ENCODE measurements at regions not wholly inside any gene's neighbourhood (a gene's known extent, or its start where the extent isn't known, plus 50 kb on each side); places are given as distances from the start of the nearest gene placed in this dataset.

GRCh38 chr6:150759483-150759882 lies 106.0 kb upstream of the MTHFD1L start:
- Histone ChIP-seq H3K4me3 (no peak overlapping the region), H3K36me3 (replicated peaks; ENCODE audit: insufficient read depth, low read depth) (no peaks in the 10 kb centered on the region), H3K9me3 (ENCODE audit: low read depth) (no peaks in the 10 kb centered on the region), H3K27ac (no peak overlapping the region), H3K79me2 (peaks cover 5% of the 10 kb centered on the region), H2AFZ (no peak overlapping the region), H4K20me1 (ENCODE audit: insufficient read depth, poor library complexity, severe bottlenecking) (no peaks in the 10 kb centered on the region), H3K4me2 (no peak overlapping the region), H3K4me1 (ENCODE audit: insufficient read depth) (no peaks in the 10 kb centered on the region), H3K27me3 (no peaks in the 10 kb centered on the region), H3K9me2 (replicated peaks; ENCODE audit: insufficient read depth) (no peaks in the 10 kb centered on the region)
- DNase-seq (ENCODE audit: low spot score), result no peak
- 86% methylated on average over 4 of the region's 4 CpGs for WGBS (ENCODE audit: low lambda C conversion rate, missing lambda C conversion rate)
- TF ChIP-seq EZH2phosphoT487 (IDR thresholded peaks at IDR 0.05; ENCODE audit: low read depth, severe bottlenecking, unreplicated experiment) (no peak), CTCF (IDR thresholded peaks at IDR 0.05; ENCODE audit: poor library complexity) (no peak), EZH2 (IDR thresholded peaks at IDR 0.05; ENCODE audit: borderline replicate concordance) (no peak)

GRCh38 chr6:150761771-150762170 lies 103.7 kb upstream of the MTHFD1L start:
- WGBS (ENCODE audit: low lambda C conversion rate, missing lambda C conversion rate), result 81% methylated on average over 3 of the region's 3 CpGs
- no peaks in the 10 kb centered on the region for H3K36me3 ChIP-seq (replicated peaks; ENCODE audit: insufficient read depth, low read depth)
- H3K4me3 ChIP-seq, result no peak overlapping the region
- TF ChIP-seq EZH2phosphoT487 (IDR thresholded peaks at IDR 0.05; ENCODE audit: low read depth, severe bottlenecking, unreplicated experiment), result no peak
- no peak for TF ChIP-seq CTCF (IDR thresholded peaks at IDR 0.05; ENCODE audit: poor library complexity)
- no peak for TF ChIP-seq EZH2 (IDR thresholded peaks at IDR 0.05; ENCODE audit: borderline replicate concordance)
- no peak for DNase-seq (ENCODE audit: low spot score)
- H3K79me2 ChIP-seq, result peaks cover 5% of the 10 kb centered on the region
- no peaks in the 10 kb centered on the region for H3K27me3 ChIP-seq
- H3K9me2 ChIP-seq (replicated peaks; ENCODE audit: insufficient read depth), result no peaks in the 10 kb centered on the region
- no peaks in the 10 kb centered on the region for H4K20me1 ChIP-seq (ENCODE audit: insufficient read depth, poor library complexity, severe bottlenecking)
- H3K9me3 ChIP-seq (ENCODE audit: low read depth), result no peaks in the 10 kb centered on the region
- H3K4me1 ChIP-seq (ENCODE audit: insufficient read depth), result no peaks in the 10 kb centered on the region
- no peak overlapping the region for H2AFZ ChIP-seq
- no peak overlapping the region for H3K4me2 ChIP-seq
- no peak overlapping the region for H3K27ac ChIP-seq

- TF ChIP-seq EZH2 (IDR thresholded peaks at IDR 0.05; ENCODE audit: borderline replicate concordance) (no peak), EZH2phosphoT487 (IDR thresholded peaks at IDR 0.05; ENCODE audit: low read depth, severe bottlenecking, unreplicated experiment) (no peak), CTCF (IDR thresholded peaks at IDR 0.05; ENCODE audit: poor library complexity) (no peak)
- no peaks in the 10 kb centered on the region for H3K9me3 ChIP-seq (ENCODE audit: low read depth)
- no peak for DNase-seq (ENCODE audit: low spot score)
- 82% methylated on average over 10 of the region's 10 CpGs for WGBS (ENCODE audit: low lambda C conversion rate, missing lambda C conversion rate)
- no peak overlapping the region for H3K27ac ChIP-seq
- H3K79me2 ChIP-seq, result no peaks in the 10 kb centered on the region
- H3K36me3 ChIP-seq (replicated peaks; ENCODE audit: insufficient read depth, low read depth), result no peaks in the 10 kb centered on the region
- H3K27me3 ChIP-seq, result no peaks in the 10 kb centered on the region
- H3K9me2 ChIP-seq (replicated peaks; ENCODE audit: insufficient read depth), result no peaks in the 10 kb centered on the region
- no peak overlapping the region for H2AFZ ChIP-seq
- H4K20me1 ChIP-seq (ENCODE audit: insufficient read depth, poor library complexity, severe bottlenecking), result no peaks in the 10 kb centered on the region
- H3K4me3 ChIP-seq, result no peak overlapping the region
- no peak overlapping the region for H3K4me2 ChIP-seq
- peaks cover 15% of the 10 kb centered on the region for H3K4me1 ChIP-seq (ENCODE audit: insufficient read depth)
These were observed 101.0 kb upstream of the MTHFD1L start for GRCh38 chr6:150764334-150765066.

All from hepatocyte (in vitro differentiated cells).